BJ (cell line): ENCODE measurements at regions not wholly inside any gene's neighbourhood (a gene's known extent, or its start where the extent isn't known, plus 50 kb on each side); places are given as distances from the start of the nearest gene placed in this dataset.
"Not testable (repeated sequence)": the region's sequence is repeated elsewhere in the genome, so short reads cannot be mapped to it uniquely, and the experiment has no call there.

Source experiments
- CTCF ChIA-PET: fragments of 350-600 bp; formaldehyde crosslinking; extraction: SDS; loops from one replicate; lab custom pipeline; 2021; ENCODE audit warnings: antibody characterized with exemption, inconsistent platforms; lab: Yijun Ruan, JAX
- POLR2A ChIA-PET: fragments of 300-600 bp; sonication (Branson Sonifier 250); formaldehyde crosslinking; extraction: SDS; loops from one replicate; lab custom pipeline; 2021; ENCODE audit warnings: antibody characterized with exemption; lab: Charles Lee
- DNase-seq: peaks from one replicate; pipeline ENCODE4 v3.0.0-alpha.2; 2011; ENCODE audit warnings: low read depth
- H3K27me3 ChIP-seq: 2 replicates; pipeline ENCODE4 v1.6.0; 2011; ENCODE audit warnings: low read length; ENCODE audit not compliant: control insufficient read depth, insufficient read depth
- H3K36me3 ChIP-seq: 2 replicates; pipeline ENCODE4 v1.5.1; 2011; ENCODE audit warnings: low read length; ENCODE audit not compliant: control insufficient read depth, insufficient read depth
- H3K4me3 ChIP-seq: 2 replicates; pipeline ENCODE4 v1.5.1; 2011; ENCODE audit warnings: low read depth, mild to moderate bottlenecking, control low read depth, low read length
- TF ChIP-seq, protein P1 (sequence below): IDR thresholded peaks from 2 replicates; pipeline ENCODE4 v1.5.1; 2011; ENCODE audit warnings: low read depth, mild to moderate bottlenecking, control low read depth, inconsistent platforms, low read length, moderate library complexity; ENCODE audit not compliant: insufficient read depth

DNA sequence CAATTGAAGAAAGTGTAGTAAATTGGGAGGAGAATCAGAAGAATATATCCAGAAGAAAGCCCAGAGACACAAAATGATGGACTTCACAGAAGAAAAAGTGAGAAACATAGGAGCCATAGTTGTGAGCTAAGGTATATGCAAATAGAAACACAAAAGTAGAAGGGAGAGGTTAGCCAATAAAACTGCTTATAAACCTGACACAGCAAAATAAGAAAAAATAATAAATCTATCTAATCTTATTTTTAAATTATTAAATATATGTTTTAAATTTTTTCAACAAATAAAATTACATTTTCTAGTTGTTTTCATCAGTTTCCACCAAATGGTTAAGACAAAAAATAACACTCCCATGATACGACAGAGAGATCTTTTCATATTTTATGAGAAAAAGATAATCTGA is 903.5 kb downstream of the DNAJB9 start:
- ChIA-PET CTCF (no interaction called here), POLR2A (no interaction called here)
- H3K36me3 ChIP-seq, result no peaks in the 10 kb centered on the region
- TF ChIP-seq, protein P1, sequence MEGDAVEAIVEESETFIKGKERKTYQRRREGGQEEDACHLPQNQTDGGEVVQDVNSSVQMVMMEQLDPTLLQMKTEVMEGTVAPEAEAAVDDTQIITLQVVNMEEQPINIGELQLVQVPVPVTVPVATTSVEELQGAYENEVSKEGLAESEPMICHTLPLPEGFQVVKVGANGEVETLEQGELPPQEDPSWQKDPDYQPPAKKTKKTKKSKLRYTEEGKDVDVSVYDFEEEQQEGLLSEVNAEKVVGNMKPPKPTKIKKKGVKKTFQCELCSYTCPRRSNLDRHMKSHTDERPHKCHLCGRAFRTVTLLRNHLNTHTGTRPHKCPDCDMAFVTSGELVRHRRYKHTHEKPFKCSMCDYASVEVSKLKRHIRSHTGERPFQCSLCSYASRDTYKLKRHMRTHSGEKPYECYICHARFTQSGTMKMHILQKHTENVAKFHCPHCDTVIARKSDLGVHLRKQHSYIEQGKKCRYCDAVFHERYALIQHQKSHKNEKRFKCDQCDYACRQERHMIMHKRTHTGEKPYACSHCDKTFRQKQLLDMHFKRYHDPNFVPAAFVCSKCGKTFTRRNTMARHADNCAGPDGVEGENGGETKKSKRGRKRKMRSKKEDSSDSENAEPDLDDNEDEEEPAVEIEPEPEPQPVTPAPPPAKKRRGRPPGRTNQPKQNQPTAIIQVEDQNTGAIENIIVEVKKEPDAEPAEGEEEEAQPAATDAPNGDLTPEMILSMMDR, result no peak
- no peaks in the 10 kb centered on the region for H3K27me3 ChIP-seq
- no peak for DNase-seq
- H3K4me3 ChIP-seq, result no peak overlapping the region

GRCh38 chr7:109476409-109476808 is 906.7 kb downstream of the DNAJB9 start:
- POLR2A ChIA-PET, result no interaction called here
- H3K27me3 ChIP-seq, result no peaks in the 10 kb centered on the region
- TF ChIP-seq, protein P1, result no peak
- H3K4me3 ChIP-seq, result no peak overlapping the region
- CTCF ChIA-PET, result no interaction called here
- no peaks in the 10 kb centered on the region for H3K36me3 ChIP-seq
- no peak for DNase-seq

- no peak overlapping the region for H3K4me3 ChIP-seq
- no peak for DNase-seq
- POLR2A ChIA-PET, result no interaction called here
- no peaks in the 10 kb centered on the region for H3K27me3 ChIP-seq
- CTCF ChIA-PET, result no interaction called here
- H3K36me3 ChIP-seq, result no peaks in the 10 kb centered on the region
- TF ChIP-seq, protein P1, result no peak
Measured at GRCh38 chr7:109479388-109479787, 909.7 kb downstream of the DNAJB9 start.

- POLR2A ChIA-PET, H3K36me3 ChIP-seq, H3K4me3 ChIP-seq, DNase-seq, CTCF ChIA-PET, H3K27me3 ChIP-seq: not testable (repeated sequence)
Measured at GRCh38 chr7:109490607-109491006, 920.9 kb downstream of the DNAJB9 start.

- POLR2A ChIA-PET, result no interaction called here
- no peaks in the 10 kb centered on the region for H3K36me3 ChIP-seq
- no peak for DNase-seq
- TF ChIP-seq, protein P1, result no peak
- CTCF ChIA-PET, result no interaction called here
- H3K27me3 ChIP-seq, result no peaks in the 10 kb centered on the region
- H3K4me3 ChIP-seq, result no peak overlapping the region
Measured at GRCh38 chr7:109497053-109497452, 927.4 kb downstream of the DNAJB9 start.

- TF ChIP-seq, protein P1, result no peak
- Histone ChIP-seq H3K4me3 (no peak overlapping the region), H3K27me3 (no peaks in the 10 kb centered on the region), H3K36me3 (no peaks in the 10 kb centered on the region)
- ChIA-PET POLR2A (no interaction called here), CTCF (no interaction called here)
- DNase-seq, result no peak
Measured at GRCh38 chr7:109498131-109498530, 928.5 kb downstream of the DNAJB9 start.
